Prostate gland (tissue), 2 donors: ENCODE measurements at regions not wholly inside any gene's neighbourhood (a gene's known extent, or its start where the extent isn't known, plus 50 kb on each side); places are given as distances from the start of the nearest gene placed in this dataset.

Experiments used
- DNase-seq: peaks from one replicate; pipeline ENCODE4 v3.0.0-alpha.2; 2019; ENCODE audit warnings: low spot score
- H3K27ac ChIP-seq, 2 donors: fragments of 200-600 bp; sonication (generic); 2 replicates each; pipeline ENCODE4 v1.5.1; 2017 to 2019
- H3K27me3 ChIP-seq: fragments of 200-600 bp; sonication (generic); replicated peaks from 2 replicates; pipeline ENCODE4 v1.5.1; 2019; ENCODE audit not compliant: insufficient read depth
- H3K36me3 ChIP-seq, 2 donors: fragments of 200-600 bp; sonication (generic); 1 replicate in 1 of 2; 2 replicates in 1 of 2; pipeline versions ENCODE4 v1.5.1 to v1.8.1; 2017 to 2019
- H3K4me1 ChIP-seq: fragments of 200-600 bp; sonication (generic); replicated peaks from 2 replicates; pipeline ENCODE4 v1.5.1; 2019
- H3K4me3 ChIP-seq, 2 donors: fragments of 200-600 bp; sonication (generic); 2 replicates each; pipeline ENCODE4 v1.5.1; 2017 to 2019
- H3K9me3 ChIP-seq: fragments of 200-600 bp; sonication (generic); 2 replicates; pipeline ENCODE4 v1.5.1; 2017
- CTCF ChIP-seq, 4 experiments: fragments of 200-600 bp in 2 of 4; fragments of 450-650 bp in 2 of 4; sonication (generic) in 2 of 4; IDR thresholded peaks; 1 replicate in 3 of 4; 2 replicates in 1 of 4; pipeline ENCODE4 v1.5.1; 2016 to 2019; ENCODE audit warnings: antibody characterized with exemption in 4 of 4, mild to moderate bottlenecking in 2 of 4, moderate library complexity in 2 of 4
- POLR2A ChIP-seq: fragments of 450-650 bp; IDR thresholded peaks from one replicate; pipeline ENCODE4 v1.6.1; 2016; ENCODE audit warnings: antibody characterized with exemption, mild to moderate bottlenecking
- POLR2AphosphoS5 ChIP-seq: sonication (generic); formaldehyde crosslinking; IDR thresholded peaks from one replicate; pipeline ENCODE4 v1.6.1; 2017; ENCODE audit warnings: antibody characterized with exemption
- WGBS: methylation state at CpG from one replicate; pipeline ENCODE4 v1.1.5; 2018; 5-methylcytosine and 5-hydroxymethylcytosine counted together
- intact Hi-C: fragments of 100-400 bp; cut with DNase I; formaldehyde crosslinking; loops from one replicate; pipeline ENCODE4 v1.14.2; 2022

GRCh38 chr7:94249631-94250030 is 145.1 kb upstream of the COL1A2 start:
- no peak for TF ChIP-seq POLR2AphosphoS5
- TF ChIP-seq CTCF (IDR thresholded peaks at IDR 0.05) = no peak
- no peak for TF ChIP-seq POLR2A
- Histone ChIP-seq H3K9me3 (no peaks in the 10 kb centered on the region), H3K4me3 (no peak overlapping the region), H3K27ac (no peak overlapping the region), H3K27me3 (no peaks in the 10 kb centered on the region), H3K36me3 (no peaks in the 10 kb centered on the region), H3K4me1 (no peaks in the 10 kb centered on the region)
- intact Hi-C loops = no loop called here
- WGBS = 72% methylated on average over 3 of the region's 3 CpGs
- no peak for DNase-seq

- Histone ChIP-seq H3K27me3 (no peaks in the 10 kb centered on the region), H3K9me3 (no peaks in the 10 kb centered on the region), H3K27ac (no peak overlapping the region), H3K36me3 (no peaks in the 10 kb centered on the region), H3K4me1 (no peaks in the 10 kb centered on the region), H3K4me3 (no peak overlapping the region)
- intact Hi-C loops = no loop called here
- 62% methylated on average over 2 of the region's 2 CpGs for WGBS
- no peak for DNase-seq
- TF ChIP-seq CTCF (IDR thresholded peaks at IDR 0.05) = no peak
- no peak for TF ChIP-seq POLR2AphosphoS5
- TF ChIP-seq POLR2A = no peak
These were observed 144.6 kb upstream of the COL1A2 start for GRCh38 chr7:94250124-94250523.

- Histone ChIP-seq H3K36me3 (no peaks in the 10 kb centered on the region), H3K9me3 (no peaks in the 10 kb centered on the region), H3K4me3 (no peak overlapping the region), H3K27ac (no peak overlapping the region), H3K27me3 (no peaks in the 10 kb centered on the region), H3K4me1 (no peaks in the 10 kb centered on the region)
- no peak for DNase-seq
- 21% methylated on average over 1 of the region's 1 CpG for WGBS
- intact Hi-C loops = no loop called here
- no peak for TF ChIP-seq POLR2AphosphoS5
- no peak for TF ChIP-seq POLR2A
- no peak for TF ChIP-seq CTCF (IDR thresholded peaks at IDR 0.05)
These were observed 143.7 kb upstream of the COL1A2 start for GRCh38 chr7:94250987-94251386.

GRCh38 chr7:94252124-94252523 is 142.6 kb upstream of the COL1A2 start:
- TF ChIP-seq CTCF (IDR thresholded peaks at IDR 0.05) = no peak
- no peak for TF ChIP-seq POLR2A
- TF ChIP-seq POLR2AphosphoS5 = no peak
- Histone ChIP-seq H3K4me3 (no peak overlapping the region), H3K27ac (no peak overlapping the region), H3K4me1 (no peaks in the 10 kb centered on the region), H3K9me3 (no peaks in the 10 kb centered on the region), H3K27me3 (no peaks in the 10 kb centered on the region), H3K36me3 (no peaks in the 10 kb centered on the region)
- DNase-seq = no peak
- 79% methylated on average over 1 of the region's 1 CpG for WGBS
- intact Hi-C loops = no loop called here

GRCh38 chr7:94252971-94253370 is 141.7 kb upstream of the COL1A2 start:
- no peaks in the 10 kb centered on the region for H3K27me3 ChIP-seq
- intact Hi-C loops = no loop called here

More at GRCh38 chr7:94252971-94253370, 141.7 kb upstream of the COL1A2 start:
- DNase-seq = no peak
- TF ChIP-seq POLR2A (no peak), CTCF (IDR thresholded peaks at IDR 0.05) (no peak), POLR2AphosphoS5 (no peak)
- Histone ChIP-seq H3K36me3 (no peaks in the 10 kb centered on the region), H3K4me1 (no peaks in the 10 kb centered on the region), H3K9me3 (no peaks in the 10 kb centered on the region), H3K4me3 (no peak overlapping the region), H3K27ac (no peak overlapping the region)
